Transverse colon (tissue), 4 donors: ENCODE measurements at regions not wholly inside any gene's neighbourhood (a gene's known extent, or its start where the extent isn't known, plus 50 kb on each side); places are given as distances from the start of the nearest gene placed in this dataset.

Experiments used
- DNase-seq: peaks from one replicate; pipeline ENCODE4 v3.0.0-alpha.2; 2019
- H3K27ac ChIP-seq, 4 donors: fragments of 200-600 bp; sonication (generic); 2 replicates each; pipeline ENCODE4 v1.5.1; 2016 to 2018; ENCODE audit warnings: inconsistent platforms in 4 of 4
- H3K27me3 ChIP-seq: fragments of 200-600 bp; sonication (generic); 2 replicates; pipeline ENCODE4 v1.5.1; 2017; ENCODE audit warnings: inconsistent platforms
- H3K36me3 ChIP-seq, 4 donors: fragments of 200-600 bp; sonication (generic); 2 replicates each; pipeline ENCODE4 v1.5.1; 2017 to 2019; ENCODE audit warnings: inconsistent platforms in 4 of 4
- H3K4me1 ChIP-seq, 4 donors: fragments of 200-600 bp; sonication (generic); 2 replicates each; pipeline ENCODE4 v1.5.1; 2017 to 2020; ENCODE audit warnings: inconsistent platforms in 4 of 4
- H3K4me3 ChIP-seq, 4 donors: fragments of 200-600 bp; sonication (generic); 1 replicate in 1 of 4; 2 replicates in 3 of 4; pipeline versions ENCODE4 v1.5.1 to v1.6.1; 2017 to 2019; ENCODE audit warnings: inconsistent platforms in 4 of 4
- H3K9me3 ChIP-seq, 2 donors: fragments of 200-600 bp; sonication (generic); 2 replicates each; pipeline ENCODE4 v1.5.1; 2017 to 2019; ENCODE audit warnings: inconsistent platforms in 2 of 2
- CTCF ChIP-seq, 5 experiments: fragments of 200-600 bp in 3 of 5; fragments of 450-650 bp in 2 of 5; sonication (generic) in 3 of 5; IDR thresholded peaks; 1 replicate in 2 of 5; 2 replicates in 3 of 5; pipeline ENCODE4 v1.5.1; 2016 to 2017; ENCODE audit warnings: antibody characterized with exemption in 5 of 5, inconsistent platforms in 3 of 5, mild to moderate bottlenecking in 2 of 5, moderate library complexity in 1 of 5
- EP300 ChIP-seq: sonication (generic); formaldehyde crosslinking; IDR thresholded peaks from one replicate; pipeline ENCODE4 v1.6.1; 2017; ENCODE audit warnings: antibody characterized with exemption, low read depth
- POLR2A ChIP-seq: fragments of 450-650 bp; IDR thresholded peaks from one replicate; pipeline ENCODE4 v1.6.1; 2016; ENCODE audit warnings: antibody characterized with exemption, mild to moderate bottlenecking, moderate library complexity
- POLR2AphosphoS5 ChIP-seq, 3 donors: sonication (generic); formaldehyde crosslinking; IDR thresholded peaks; one replicate each; pipeline ENCODE4 v1.6.1; 2016; ENCODE audit warnings: antibody characterized with exemption in 3 of 3
- WGBS, 2 donors: methylation state at CpG; one replicate each; pipeline ENCODE4 v1.1.5; 2018; ENCODE audit warnings: low coverage in 1 of 2; 5-methylcytosine and 5-hydroxymethylcytosine counted together
- in situ Hi-C, 4 donors: fragments of 200-750 bp; cut with MboI; loops; one replicate each; pipeline versions ENCODE4 v1.15.0 to v1.15.1; 2017; ENCODE audit warnings: low sequenced_read_pairs in 3 of 4, low pct_ligation_motif_present in 1 of 4, low pct_unique_long_range_greater_than_20kb in 1 of 4
- intact Hi-C: fragments of 100-400 bp; cut with DNase I; formaldehyde crosslinking; loops from one replicate; pipeline ENCODE4 v1.15.1; 2023; ENCODE audit warnings: low total_unique reads

- no peak overlapping the region for H3K27ac ChIP-seq
- H3K27me3 ChIP-seq: no peaks in the 10 kb centered on the region
- no peaks in the 10 kb centered on the region for H3K36me3 ChIP-seq
- in situ Hi-C loops (no loop called here), intact Hi-C loops (no loop called here)
- DNase-seq: no peak
- TF ChIP-seq POLR2AphosphoS5 (IDR thresholded peaks at IDR 0.05): no peak
- no peak for TF ChIP-seq EP300
- no peak for TF ChIP-seq CTCF (IDR thresholded peaks at IDR 0.05)
- no peak for TF ChIP-seq POLR2A
- 30 to 33% methylated on average over 1 of the region's 1 CpG for WGBS, 2 donors
- H3K4me1 ChIP-seq: peaks cover 0 to 7% (median 0%) of the 10 kb centered on the region in 4 donors
- no peaks in the 10 kb centered on the region for H3K9me3 ChIP-seq
- no peak overlapping the region for H3K4me3 ChIP-seq
Measured at GRCh38 chr12:77300811-77301210, 235.4 kb upstream of the E2F7 start.

- in situ Hi-C loops: no loop called here
- DNase-seq: no peak
Measured at GRCh38 chr12:77299910-77300669, 234.7 kb upstream of the E2F7 start.

DNA sequence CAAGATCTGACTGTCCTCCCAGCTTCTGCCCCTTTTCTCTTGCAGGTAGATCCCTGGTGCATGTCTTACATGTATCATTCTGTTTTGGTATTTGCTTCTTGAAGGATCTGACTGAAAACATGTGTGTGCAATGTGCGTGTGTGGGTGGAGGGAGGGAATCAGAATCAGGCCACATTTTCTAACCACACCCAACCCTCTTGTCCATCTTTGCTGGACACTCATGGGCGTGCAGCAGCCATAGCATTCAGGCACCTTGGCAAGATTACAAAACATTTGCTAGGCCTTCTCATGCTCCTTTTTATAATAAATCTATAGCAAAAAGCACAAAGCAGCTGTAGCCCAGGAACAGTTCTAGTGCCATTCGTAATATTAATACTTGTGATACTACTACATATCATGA, 233.6 kb upstream of the E2F7 start:
- 80 to 86% methylated on average over 2 to 3 of the region's 3 CpGs for WGBS, 2 donors
- Histone ChIP-seq H3K27me3 (no peaks in the 10 kb centered on the region), H3K4me1 (peaks cover 0 to 7% (median 0%) of the 10 kb centered on the region in 4 donors), H3K9me3 (no peaks in the 10 kb centered on the region), H3K36me3 (no peaks in the 10 kb centered on the region), H3K27ac (no peak overlapping the region), H3K4me3 (no peak overlapping the region)
- intact Hi-C loops: no loop called here
- in situ Hi-C loops: no loop called here
- no peak for DNase-seq
- TF ChIP-seq EP300 (no peak), POLR2A (no peak), CTCF (IDR thresholded peaks at IDR 0.05) (no peak), POLR2AphosphoS5 (IDR thresholded peaks at IDR 0.05) (no peak)

More at GRCh38 chr12:77299910-77300669, 234.7 kb upstream of the E2F7 start:
- 69 to 70% methylated on average over 4 of the region's 4 CpGs for WGBS, 2 donors
- intact Hi-C loops: no loop called here
- no peak overlapping the region for H3K4me3 ChIP-seq
- no peaks in the 10 kb centered on the region for H3K27me3 ChIP-seq
- no peaks in the 10 kb centered on the region for H3K36me3 ChIP-seq
- no peak overlapping the region for H3K27ac ChIP-seq
- H3K9me3 ChIP-seq: no peaks in the 10 kb centered on the region
- TF ChIP-seq CTCF (IDR thresholded peaks at IDR 0.05): no peak
- TF ChIP-seq POLR2A: no peak
- no peak for TF ChIP-seq EP300
- TF ChIP-seq POLR2AphosphoS5 (IDR thresholded peaks at IDR 0.05): no peak
- peaks cover 0 to 7% (median 0%) of the 10 kb centered on the region in 4 donors for H3K4me1 ChIP-seq

GRCh38 chr12:77294016-77294415, 228.6 kb upstream of the E2F7 start:
- Histone ChIP-seq H3K4me1 (no peaks in the 10 kb centered on the region), H3K36me3 (no peaks in the 10 kb centered on the region), H3K27ac (no peak overlapping the region), H3K9me3 (no peaks in the 10 kb centered on the region), H3K4me3 (no peak overlapping the region), H3K27me3 (no peaks in the 10 kb centered on the region)
- 63% methylated on average over 1 of the region's 1 CpG; no CpG with 5 or more reads in 1 of the 2 donors for WGBS, 2 donors
- intact Hi-C loops (no loop called here), in situ Hi-C loops (no loop called here)
- TF ChIP-seq CTCF (IDR thresholded peaks at IDR 0.05) (no peak), POLR2A (no peak), POLR2AphosphoS5 (IDR thresholded peaks at IDR 0.05) (no peak), EP300 (no peak)
- no peak for DNase-seq
